Myocyte (in vitro differentiated cells): ENCODE measurements at regions not wholly inside any gene's neighbourhood (a gene's known extent, or its start where the extent isn't known, plus 50 kb on each side); places are given as distances from the start of the nearest gene placed in this dataset.
"Not testable (repeated sequence)": the region's sequence is repeated elsewhere in the genome, so short reads cannot be mapped to it uniquely, and the experiment has no call there.

Source experiments
- DNase-seq: peaks from one replicate; pipeline ENCODE4 v3.0.0-alpha.2; 2012; ENCODE audit warnings: low read depth

DNA sequence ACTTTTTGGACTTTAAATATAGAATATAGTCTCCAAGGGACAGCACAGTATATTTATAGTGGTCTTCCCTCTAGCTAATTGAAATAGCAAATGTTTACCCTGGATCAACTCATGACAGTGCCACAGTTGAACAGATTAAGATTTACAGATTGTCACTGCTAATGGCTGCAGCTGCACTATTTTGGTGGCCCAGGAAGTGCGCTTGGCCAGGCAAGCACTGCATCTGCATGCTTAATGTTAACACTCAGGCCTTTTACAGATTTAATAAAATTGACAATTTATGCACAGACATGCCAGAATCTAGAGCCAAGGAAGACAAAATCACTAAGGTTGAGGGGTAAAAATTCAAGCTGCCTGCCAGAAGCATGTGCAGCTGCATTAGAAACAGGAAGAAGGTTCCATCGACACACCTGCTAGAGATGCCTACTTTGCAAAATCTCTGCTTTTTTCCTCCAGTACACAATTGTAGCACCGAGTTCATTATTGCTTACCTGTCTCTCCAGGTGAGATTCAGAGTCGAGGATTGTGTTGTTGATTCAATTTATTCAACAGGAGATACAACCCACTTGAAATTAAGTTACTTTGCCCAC is 1042.3 kb upstream of the NRXN1 start:
- no peak for DNase-seq

DNA sequence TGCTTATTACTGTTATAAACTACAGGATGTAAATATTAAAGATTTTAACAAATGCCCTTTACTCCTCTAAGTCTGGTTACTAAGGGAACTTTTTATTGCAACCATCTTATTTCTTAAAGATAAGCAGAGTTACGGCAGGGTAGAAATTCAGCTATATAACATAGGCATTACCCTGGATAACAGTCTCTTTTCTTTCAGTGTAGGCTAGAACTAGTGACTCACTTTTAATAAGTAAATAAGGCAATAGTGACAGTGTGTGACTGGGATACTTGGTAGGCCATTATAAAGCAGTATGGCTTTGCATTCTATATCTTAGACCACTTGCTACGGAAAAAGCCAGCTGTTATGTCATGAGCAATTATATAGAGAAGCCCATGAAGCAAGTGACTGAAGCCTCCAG is 1041.0 kb upstream of the NRXN1 start:
- no peak for DNase-seq

DNA sequence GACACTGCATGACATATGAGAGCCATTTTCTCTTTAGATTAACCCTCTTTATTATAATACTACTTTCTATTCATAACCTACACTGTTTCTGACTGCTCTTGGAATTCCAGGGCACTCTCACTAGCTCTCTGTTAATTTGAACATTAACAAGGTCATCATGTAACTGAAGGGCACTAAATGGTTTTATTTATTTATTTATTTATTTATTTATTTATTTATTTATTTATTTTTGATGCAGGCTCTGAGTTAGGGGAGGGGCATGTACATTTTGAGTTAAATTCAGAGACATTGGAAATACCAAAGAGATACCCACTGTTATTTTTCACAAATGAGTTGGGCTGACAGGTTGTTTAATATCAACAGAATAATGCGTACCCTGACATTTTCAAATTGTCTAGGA is 1038.7 kb upstream of the NRXN1 start:
- no peak for DNase-seq

DNA sequence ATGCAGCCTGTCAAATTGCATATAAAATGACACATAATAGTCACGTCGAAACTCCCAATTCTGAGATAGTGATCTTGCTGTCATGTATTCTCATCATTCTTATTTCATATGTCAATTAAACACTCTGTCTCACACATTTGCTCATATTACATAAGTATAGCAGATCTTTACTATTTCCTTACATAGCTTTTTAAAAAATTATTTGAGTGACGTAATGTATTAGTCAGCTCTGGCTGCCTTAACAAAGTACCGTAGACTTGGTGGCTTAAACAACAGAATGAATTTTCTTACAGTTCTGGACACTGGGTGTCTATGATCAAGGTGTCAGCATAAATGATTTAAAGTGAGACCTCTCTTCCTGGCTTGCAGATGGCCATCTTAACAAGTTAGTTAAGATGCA is 1032.3 kb upstream of the NRXN1 start:
- DNase-seq, result no peak

DNA sequence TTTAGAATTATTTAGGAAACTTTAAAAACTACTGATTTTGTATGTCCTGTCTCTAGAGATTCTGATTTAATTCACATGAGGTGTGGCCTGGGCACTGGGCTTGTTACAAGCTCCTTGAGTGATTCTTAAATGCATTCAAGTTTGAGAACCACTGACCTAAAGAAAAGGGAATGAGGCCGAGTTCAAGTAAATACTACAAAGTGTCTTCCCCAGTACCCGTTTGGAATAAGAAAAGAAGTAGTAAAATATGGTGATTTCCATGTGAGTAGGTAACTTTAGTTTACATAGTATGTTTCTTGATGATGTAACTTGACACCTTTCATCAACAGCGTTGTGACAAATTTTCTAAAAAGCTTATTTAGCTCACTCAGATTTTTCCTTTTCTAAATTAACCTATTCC is 1022.9 kb upstream of the NRXN1 start:
- DNase-seq, result no peak

DNA sequence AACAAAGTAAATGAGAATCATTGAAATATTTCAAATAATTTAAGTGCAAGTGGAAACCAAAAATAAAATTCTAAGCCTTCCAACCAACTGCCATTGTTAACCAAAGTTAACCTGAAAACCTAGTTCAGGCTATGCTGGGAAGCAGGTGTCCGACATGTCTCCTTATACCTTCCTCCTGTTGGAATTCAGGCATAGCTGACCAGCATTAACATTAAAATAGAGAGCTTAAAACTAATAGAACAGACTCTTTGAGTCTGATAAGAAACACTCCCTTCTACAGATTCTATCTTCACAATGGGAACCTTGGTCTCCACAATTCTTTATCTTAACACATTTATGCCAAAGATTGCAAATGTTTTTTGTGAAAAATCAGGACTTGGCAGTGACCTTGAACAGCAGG is 1004.9 kb upstream of the NRXN1 start:
- DNase-seq, result no peak

DNA sequence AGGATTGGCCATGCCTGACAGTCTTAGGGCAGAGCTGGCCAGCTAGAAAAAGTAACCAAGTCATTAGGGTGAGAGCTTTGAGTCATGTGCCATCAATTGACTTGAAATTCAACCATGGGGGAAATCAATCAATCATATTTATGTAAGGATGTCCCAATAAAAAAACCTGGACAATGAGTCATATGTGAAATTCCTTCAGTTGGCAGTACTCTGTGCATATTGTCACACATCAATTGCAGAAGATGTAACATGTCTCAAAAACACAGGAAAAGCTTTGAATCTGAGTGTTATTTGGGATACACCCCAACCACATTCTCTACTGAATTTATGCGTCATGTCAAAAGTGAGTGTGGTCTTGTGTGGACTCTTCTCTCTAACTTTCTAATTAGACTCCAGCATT is 1004.1 kb upstream of the NRXN1 start:
- no peak for DNase-seq

DNA sequence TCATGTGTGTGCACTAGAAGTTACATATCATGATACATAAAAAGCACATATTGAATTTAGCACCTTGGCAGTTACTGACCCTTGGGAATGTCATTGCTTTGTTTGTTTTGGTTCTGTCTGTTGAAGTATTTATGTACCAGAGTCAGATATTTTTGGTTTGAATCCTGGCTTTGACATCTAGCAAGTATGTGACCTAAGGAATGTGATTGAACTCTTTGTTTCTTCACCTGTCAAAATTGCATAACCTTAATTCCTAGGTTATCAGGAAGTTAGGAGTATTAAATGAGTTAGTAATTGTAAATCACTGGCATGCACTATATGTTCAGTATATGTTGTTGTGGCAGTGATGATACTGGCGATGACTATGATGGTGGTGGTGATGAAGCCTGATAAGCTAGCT is 1003.5 kb upstream of the NRXN1 start:
- no peak for DNase-seq

DNA sequence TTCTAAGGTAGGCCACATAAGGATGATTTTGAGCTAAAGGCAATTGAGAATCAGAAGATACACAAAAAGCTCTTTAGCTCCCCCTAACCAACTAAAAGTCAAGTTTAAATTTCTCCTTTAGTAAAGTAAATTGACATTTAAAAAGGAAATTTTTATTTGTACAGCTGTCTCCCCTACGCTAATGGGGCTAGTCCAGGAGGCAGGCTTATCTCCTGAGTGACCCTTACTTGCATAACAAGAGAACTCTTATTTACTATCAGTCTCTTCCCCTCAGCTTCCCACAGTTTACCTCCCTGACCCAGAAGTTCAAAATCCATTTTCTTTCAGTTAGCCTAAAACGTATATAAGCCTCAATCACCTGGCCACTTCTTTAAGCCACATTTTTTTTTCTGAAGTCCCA is 1002.8 kb upstream of the NRXN1 start:
- peak; percentile 6 for DNase-seq

DNA sequence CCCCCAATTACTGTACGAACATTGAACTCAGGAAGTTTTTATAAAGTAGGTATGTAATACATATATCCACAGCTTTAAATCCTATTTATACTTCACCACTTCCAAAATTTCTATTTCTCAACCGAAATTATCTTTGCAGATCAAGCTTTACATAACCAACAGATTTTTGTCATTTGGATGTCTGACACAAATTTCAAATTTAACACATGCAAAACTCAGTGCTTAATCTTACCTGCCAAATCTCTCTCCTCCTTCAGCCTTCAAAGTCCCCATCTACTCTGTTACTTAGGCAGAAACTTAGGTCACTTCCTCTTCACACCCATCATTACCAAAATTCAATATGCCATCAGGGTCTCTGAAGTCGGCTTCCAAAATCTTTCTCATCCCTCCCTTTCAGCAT is 990.1 kb upstream of the NRXN1 start:
- DNase-seq, result no peak

DNA sequence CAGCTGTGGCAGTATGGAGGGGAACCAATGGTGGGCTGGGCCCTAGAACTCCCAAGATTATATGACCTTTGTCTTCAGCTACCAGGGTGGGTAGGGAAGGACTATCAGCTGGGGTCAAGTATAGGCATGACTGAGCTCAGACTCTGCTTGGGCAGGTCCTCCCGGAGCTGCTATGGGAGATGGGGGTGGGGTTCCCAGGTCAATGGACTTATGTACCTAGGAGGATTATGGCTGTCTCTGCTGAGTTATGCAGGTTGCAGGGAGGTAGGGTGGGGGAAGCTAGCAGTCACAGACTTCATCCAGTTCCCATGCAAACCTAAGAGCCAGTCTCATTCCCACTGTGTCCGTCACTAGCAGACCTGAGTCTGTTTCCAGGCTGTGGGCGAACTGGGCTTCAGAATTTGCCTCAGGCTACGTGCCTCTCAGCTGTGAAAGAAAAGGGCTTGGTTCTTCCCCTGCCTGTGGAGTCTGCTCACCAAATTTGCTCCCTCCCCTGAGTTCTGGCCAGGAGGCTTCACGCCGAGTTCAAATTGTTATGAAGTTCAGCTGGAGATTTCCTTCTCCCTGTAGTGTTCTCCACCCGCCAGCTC is 985.8 kb upstream of the NRXN1 start:
- DNase-seq, result no peak

DNA sequence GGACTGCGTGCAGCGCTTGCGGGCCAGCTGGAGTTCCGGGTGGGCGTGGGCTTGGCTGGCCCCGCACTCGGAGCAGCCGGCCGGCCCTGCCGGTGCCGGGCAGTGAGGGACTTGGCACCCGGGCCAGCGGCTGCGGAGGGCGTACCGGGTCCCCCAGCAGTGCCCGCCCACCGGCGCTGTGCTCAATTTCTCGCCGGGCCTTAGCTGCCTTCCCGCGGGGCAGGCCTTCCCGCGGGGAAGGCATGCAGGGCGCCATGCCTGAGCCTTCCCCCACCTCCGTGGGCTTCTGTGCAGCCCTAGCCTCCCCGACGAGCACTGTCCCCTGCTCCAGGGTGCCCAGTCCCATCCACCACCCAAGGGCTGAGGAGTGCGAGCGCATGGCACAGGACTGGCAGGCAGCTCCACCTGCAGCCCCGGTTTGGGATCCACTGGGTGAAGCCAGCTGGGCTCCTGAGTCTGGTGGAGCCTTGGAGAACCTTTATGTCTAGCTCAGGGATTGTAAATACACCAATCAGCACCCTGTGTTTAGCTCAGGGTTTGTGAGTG is 975.0 kb upstream of the NRXN1 start:
- DNase-seq, result not testable (repeated sequence)

DNA sequence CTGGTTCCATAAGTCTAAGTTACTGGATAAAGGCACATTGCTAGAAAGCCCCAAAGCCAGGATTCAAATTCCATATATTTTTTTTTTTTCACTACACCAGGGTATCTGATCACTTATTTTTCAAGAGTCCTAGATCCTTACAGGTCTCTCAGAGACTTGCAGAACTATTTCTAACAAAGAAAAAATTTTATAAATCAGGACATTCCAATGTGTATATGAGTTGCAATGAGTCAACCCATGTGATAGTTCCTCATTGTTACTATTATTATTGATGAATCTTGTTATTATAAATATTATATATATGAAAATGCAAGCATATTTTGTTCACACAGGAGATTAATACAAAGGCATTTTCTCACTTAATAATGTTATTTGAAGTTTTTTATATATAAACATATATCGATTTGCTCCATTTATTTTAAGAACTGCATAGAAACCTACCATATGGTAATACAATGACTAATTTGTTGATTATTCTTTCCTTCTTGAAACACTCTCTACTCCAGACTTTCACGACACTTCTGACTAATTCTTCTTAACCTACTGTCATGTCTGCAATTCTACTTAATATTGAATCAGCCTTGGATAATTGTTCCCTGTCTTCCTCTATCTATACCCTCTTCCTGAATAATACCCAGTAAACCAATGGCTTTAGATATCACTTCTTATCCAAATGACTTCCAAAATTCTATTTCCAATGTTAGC is 968.4 kb upstream of the NRXN1 start:
- DNase-seq, result no peak

DNA sequence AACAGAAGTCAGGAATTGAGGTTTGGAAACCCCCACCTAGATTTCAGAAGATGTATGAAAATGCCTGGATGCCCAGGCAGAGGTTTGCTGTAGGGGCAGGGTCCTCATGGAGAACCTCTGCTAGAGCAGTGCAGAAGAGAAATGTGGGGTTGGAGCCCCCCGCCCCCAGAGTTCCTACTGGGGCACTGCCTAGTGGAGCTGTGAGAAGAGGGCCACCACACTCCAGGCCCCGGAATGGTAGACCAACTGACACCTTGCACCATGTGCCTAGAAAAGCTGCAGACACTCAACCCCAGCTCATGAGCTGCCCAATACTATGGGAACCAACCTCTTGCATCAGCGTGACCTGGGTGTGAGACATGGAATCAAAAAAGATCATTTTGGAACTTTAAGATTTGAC is 967.0 kb upstream of the NRXN1 start:
- no peak for DNase-seq

DNA sequence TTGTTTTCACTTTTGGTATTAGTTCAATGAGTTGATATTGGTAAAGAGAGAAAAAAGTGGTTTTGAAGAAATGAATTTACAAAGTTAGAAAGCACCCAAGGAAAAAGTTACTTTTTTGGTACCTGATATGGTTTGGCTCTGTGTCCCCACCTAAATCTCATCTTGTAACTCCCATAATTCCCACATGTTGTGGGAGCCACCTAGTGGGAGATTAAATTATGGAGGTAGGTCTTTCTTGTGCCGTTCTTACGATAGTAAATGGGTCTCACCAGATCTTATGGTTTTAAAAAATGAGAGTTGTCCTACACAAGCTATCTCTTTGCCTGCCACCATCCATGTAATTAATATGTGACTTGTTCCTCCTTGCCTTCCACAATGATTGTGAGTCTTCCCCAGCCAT is 965.6 kb upstream of the NRXN1 start:
- no peak for DNase-seq

DNA sequence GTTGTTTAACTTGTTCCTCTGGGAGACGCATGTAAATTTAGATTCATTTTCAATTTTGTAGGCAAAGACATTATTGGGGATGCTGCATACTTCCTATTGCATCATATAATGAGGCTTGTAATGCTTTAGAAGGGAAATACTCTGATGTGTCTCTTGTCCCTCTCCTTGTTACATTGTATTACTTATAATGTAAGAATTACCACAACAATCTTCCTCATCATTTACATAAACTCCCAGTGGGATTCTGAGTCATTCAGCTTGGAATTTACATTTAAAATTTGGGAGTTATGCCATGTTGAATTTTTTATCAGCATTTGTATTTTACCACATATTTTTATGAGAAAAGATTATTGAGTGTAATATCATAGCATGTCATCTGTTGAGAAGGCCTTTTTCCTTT is 963.4 kb upstream of the NRXN1 start:
- peak; percentile 20 for DNase-seq

DNA sequence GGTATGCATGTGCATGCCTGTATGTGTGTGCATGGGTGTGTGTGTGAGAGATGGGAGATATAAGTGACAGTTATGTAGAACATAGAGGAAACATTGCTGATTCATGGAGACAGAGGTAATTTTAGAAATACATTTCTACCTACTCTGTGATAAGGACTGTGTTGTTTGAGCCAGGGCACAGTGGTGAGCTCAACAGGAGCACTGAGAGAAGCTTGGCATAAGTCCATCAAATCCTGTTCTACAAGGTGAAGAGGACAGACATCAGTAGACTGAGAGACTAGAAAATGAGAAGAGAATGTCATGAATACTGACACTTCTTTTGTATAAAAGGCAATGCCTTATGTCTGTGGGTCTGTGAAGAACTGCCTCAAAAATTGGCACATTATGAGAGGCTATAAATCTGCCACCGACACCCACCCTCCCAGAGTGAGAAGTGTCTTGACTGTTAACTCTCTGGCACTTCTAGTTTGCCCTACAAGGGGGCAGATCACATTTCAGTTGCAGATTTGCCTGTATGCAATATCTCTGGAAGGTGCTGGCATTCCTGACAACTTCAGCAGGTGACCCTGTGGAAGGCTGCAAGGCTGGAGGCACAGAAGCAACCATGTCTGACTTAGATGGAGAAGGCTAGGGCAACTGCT is 962.3 kb upstream of the NRXN1 start:
- no peak for DNase-seq

DNA sequence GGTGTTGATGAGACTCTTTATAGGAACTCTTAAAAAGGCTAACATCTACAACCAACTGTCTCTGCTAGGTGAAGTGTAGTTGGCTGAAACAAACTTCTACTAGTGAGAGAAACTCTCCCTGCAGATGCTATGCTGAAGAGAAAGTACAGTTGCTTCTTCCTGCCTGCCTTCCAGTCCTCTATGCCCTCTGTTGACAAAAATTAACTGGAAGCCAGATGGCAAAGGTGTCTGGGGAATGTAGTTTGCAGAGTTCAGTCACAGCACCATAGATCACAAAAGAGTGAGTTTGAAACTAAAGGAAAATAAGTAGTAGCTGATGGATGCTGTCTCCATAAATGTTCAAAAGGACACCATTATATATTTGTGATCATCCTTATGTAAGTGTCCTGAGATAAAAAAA is 958.8 kb upstream of the NRXN1 start:
- peak; percentile 8 for DNase-seq

DNA sequence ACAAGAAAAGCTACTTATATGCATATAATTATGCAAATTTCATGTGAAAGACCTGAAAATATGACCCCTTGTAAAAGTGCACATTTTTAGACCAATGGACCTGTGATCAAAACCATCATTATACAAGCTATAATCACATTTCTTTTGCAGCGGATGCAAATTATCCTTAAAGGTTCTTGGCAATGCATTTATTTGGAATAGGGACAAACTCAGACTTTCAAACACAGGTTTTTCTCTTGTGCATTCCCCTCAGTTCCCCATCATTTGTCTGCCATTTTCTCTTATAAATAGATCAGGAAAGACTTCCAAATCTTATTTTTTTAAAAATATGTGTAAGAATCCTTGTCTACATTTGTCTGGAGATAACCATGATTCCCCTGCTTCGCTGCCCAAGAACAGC is 954.2 kb upstream of the NRXN1 start:
- no peak for DNase-seq

DNA sequence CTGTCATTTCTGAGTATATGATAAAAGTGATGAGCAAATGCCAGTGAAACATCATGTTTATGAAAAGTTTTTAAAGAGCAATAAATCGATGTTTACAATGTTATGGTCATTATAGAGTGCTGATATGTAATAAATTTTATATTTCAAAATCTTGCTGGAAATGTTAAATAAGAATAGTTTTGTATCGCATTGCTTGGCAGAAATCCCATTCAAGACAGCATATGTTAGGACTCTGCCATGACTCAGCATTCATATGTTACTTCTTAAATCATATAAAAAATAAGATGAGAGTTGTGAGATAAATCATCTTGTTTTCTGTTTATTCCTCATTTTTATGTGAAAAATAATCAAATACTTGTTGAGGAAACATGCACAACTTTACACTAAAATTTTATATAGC is 949.9 kb upstream of the NRXN1 start:
- DNase-seq, result no peak

DNA sequence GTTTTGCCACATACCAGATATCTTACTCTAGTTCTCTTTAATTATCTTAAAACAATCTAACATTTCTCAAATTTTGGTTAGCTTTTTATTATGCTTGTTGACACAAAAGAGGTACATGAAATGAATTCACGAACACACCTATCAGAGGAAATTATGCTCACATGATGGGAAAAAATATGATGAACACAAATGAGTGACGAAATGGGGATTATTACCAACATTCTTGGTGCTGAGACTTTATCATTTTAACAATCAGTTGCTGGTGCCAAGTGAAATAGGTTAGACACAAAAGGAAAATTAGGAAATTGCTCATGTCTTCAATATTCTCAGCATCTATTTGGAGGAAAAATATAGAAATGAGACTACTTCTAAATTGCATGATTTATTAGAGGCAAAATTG is 944.7 kb upstream of the NRXN1 start:
- DNase-seq, result no peak

DNA sequence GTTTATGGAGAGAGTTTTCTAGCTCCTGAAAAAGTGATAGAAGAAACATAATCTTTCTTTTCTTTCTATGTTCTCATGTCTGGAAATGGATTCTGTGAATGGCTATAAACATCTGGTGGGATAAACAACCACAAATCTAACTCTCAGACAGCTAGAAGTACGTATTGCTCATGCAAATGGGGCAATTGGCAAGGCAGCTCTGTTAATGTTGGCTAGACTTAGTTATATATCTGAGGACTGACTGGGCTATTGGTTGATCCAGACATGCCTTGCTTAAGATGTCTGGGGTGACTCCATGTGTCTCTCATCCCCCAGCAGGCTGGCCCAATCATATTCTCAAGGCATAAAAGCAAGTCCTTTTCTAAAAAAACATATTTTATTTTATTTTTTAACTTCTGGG is 939.2 kb upstream of the NRXN1 start:
- DNase-seq, result no peak
